WTC11 (cell line): ENCODE measurements at regions not wholly inside any gene's neighbourhood (a gene's known extent, or its start where the extent isn't known, plus 50 kb on each side); places are given as distances from the start of the nearest gene placed in this dataset.
A peak's percentile ranks its signal among the peaks of the same experiment; 100 is the strongest.
"Not testable (repeated sequence)": the region's sequence is repeated elsewhere in the genome, so short reads cannot be mapped to it uniquely, and the experiment has no call there.

ENCODE experiments used
- ATAC-seq: fragments of 200-7000 bp; cut with Tn5 transposase; 2 replicates; pipeline ENCODE4 v1.10.0; 2021; ENCODE audit warnings: mild to moderate bottlenecking, moderate library complexity
- CTCF ChIA-PET: fragments of 300-600 bp; sonication (Branson Sonifier 250); formaldehyde crosslinking; loops from one replicate; lab custom pipeline; 2021; ENCODE audit warnings: antibody characterized with exemption; lab: Charles Lee
- POLR2A ChIA-PET: fragments of 350-600 bp; sonication (Branson Sonifier 250); formaldehyde crosslinking; loops from one replicate; lab custom pipeline; 2021; ENCODE audit warnings: antibody characterized with exemption; lab: Charles Lee
- DNase-seq: peaks from one replicate; pipeline ENCODE4 v3.0.0; 2021; ENCODE audit warnings: low spot score
- H3K27ac Mint-ChIP-seq: 2 replicates; pipeline ENCODE4 v1.8.0; 2021; ENCODE audit warnings: mixed read lengths
- H3K27me3 Mint-ChIP-seq: 2 replicates; pipeline ENCODE4 v1.8.0; 2021; ENCODE audit warnings: low read depth, mild to moderate bottlenecking, moderate library complexity, mixed read lengths
- H3K36me3 Mint-ChIP-seq: 2 replicates; pipeline ENCODE4 v1.8.0; 2021; ENCODE audit warnings: mixed read lengths
- H3K4me1 Mint-ChIP-seq: 2 replicates; pipeline ENCODE4 v1.8.0; 2022; ENCODE audit warnings: mixed read lengths
- H3K4me3 Mint-ChIP-seq: 2 replicates; pipeline ENCODE4 v1.8.0; 2021; ENCODE audit warnings: mild to moderate bottlenecking, moderate library complexity, mixed read lengths
- H3K9me3 Mint-ChIP-seq: 2 replicates; pipeline ENCODE4 v1.8.0; 2021; ENCODE audit warnings: mixed read lengths
- CREB1 ChIP-seq: sonication (generic); formaldehyde crosslinking; IDR thresholded peaks from 2 replicates; pipeline ENCODE4 v1.8.0; 2023; ENCODE audit warnings: mild to moderate bottlenecking, missing genetic modification reagents
- E2F1 ChIP-seq: sonication (generic); formaldehyde crosslinking; IDR thresholded peaks from 2 replicates; pipeline ENCODE4 v1.8.0; 2022; ENCODE audit warnings: mild to moderate bottlenecking, missing genetic modification reagents
- E2F4 ChIP-seq: sonication (generic); formaldehyde crosslinking; IDR thresholded peaks from 2 replicates; pipeline ENCODE4 v1.8.1; 2022; ENCODE audit warnings: low read depth, mild to moderate bottlenecking, moderate library complexity, missing genetic modification reagents, borderline replicate concordance
- GABPB1 ChIP-seq: sonication (generic); formaldehyde crosslinking; IDR thresholded peaks from 2 replicates; pipeline ENCODE4 v1.8.1; 2023; ENCODE audit warnings: mild to moderate bottlenecking, missing genetic modification reagents
- JUN ChIP-seq: sonication (generic); formaldehyde crosslinking; IDR thresholded peaks from 2 replicates; pipeline ENCODE4 v1.8.0; 2023; ENCODE audit warnings: mild to moderate bottlenecking, missing genetic modification reagents
- MAX ChIP-seq: sonication (generic); formaldehyde crosslinking; IDR thresholded peaks from 2 replicates; pipeline ENCODE4 v1.8.0; 2022; ENCODE audit warnings: mild to moderate bottlenecking, missing genetic modification reagents
- MXD4 ChIP-seq: fragments of 250-450 bp; sonication (Bioruptor Pico); IDR thresholded peaks from 2 replicates; pipeline ENCODE4 v1.8.0; 2021; ENCODE audit warnings: mild to moderate bottlenecking, moderate library complexity, borderline replicate concordance
- MYBL2 ChIP-seq: sonication (generic); formaldehyde crosslinking; IDR thresholded peaks from 2 replicates; pipeline ENCODE4 v1.8.1; 2023; ENCODE audit warnings: mild to moderate bottlenecking, moderate library complexity, missing genetic modification reagents
- NR1H2 ChIP-seq: sonication (generic); formaldehyde crosslinking; IDR thresholded peaks from 2 replicates; pipeline ENCODE4 v1.9.0; 2021; ENCODE audit warnings: mild to moderate bottlenecking, moderate library complexity, missing genetic modification reagents
- NR3C1 ChIP-seq: sonication (generic); formaldehyde crosslinking; conservative IDR thresholded peaks from 2 replicates; pipeline ENCODE4 v1.8.1; 2023; ENCODE audit warnings: low read depth, mild to moderate bottlenecking, missing genetic modification reagents
- RELA ChIP-seq: sonication (generic); formaldehyde crosslinking; IDR thresholded peaks from 2 replicates; pipeline ENCODE4 v1.8.1; 2022; ENCODE audit warnings: missing genetic modification reagents, mild to moderate bottlenecking, borderline replicate concordance
- SOX15 ChIP-seq: fragments of 250-450 bp; sonication (Bioruptor Pico); IDR thresholded peaks from 2 replicates; pipeline ENCODE4 v1.9.0; 2021; ENCODE audit warnings: mild to moderate bottlenecking
- ZBTB21 ChIP-seq: sonication (generic); formaldehyde crosslinking; IDR thresholded peaks from 2 replicates; pipeline ENCODE4 v1.8.1; 2023; ENCODE audit warnings: mild to moderate bottlenecking, missing genetic modification reagents, borderline replicate concordance
- ZBTB43 ChIP-seq: sonication (generic); formaldehyde crosslinking; IDR thresholded peaks from 2 replicates; pipeline ENCODE4 v1.8.1; 2023; ENCODE audit warnings: mild to moderate bottlenecking, missing genetic modification reagents
- ZNF138 ChIP-seq: sonication (generic); formaldehyde crosslinking; conservative IDR thresholded peaks from 2 replicates; pipeline ENCODE4 v1.8.1; 2022; ENCODE audit warnings: mild to moderate bottlenecking, moderate library complexity, missing genetic modification reagents
- ZNF263 ChIP-seq: sonication (generic); formaldehyde crosslinking; IDR thresholded peaks from 2 replicates; pipeline ENCODE4 v1.8.1; 2022; ENCODE audit warnings: low read depth, mild to moderate bottlenecking, moderate library complexity, missing genetic modification reagents
- ZNF317 ChIP-seq: sonication (generic); formaldehyde crosslinking; IDR thresholded peaks from 2 replicates; pipeline ENCODE4 v1.8.1; 2023; ENCODE audit warnings: low read depth, mild to moderate bottlenecking, moderate library complexity, missing genetic modification reagents, borderline replicate concordance
- ZNF396 ChIP-seq: fragments of 250-450 bp; sonication (Bioruptor Pico); IDR thresholded peaks from 2 replicates; pipeline ENCODE4 v1.8.0; 2021; ENCODE audit warnings: mild to moderate bottlenecking, moderate library complexity, borderline replicate concordance
- ZNF416 ChIP-seq: fragments of 250-450 bp; sonication (Bioruptor Pico); IDR thresholded peaks from 2 replicates; pipeline ENCODE4 v1.9.0; 2021; ENCODE audit warnings: mild to moderate bottlenecking, inconsistent platforms
- ZNF425 ChIP-seq: fragments of 250-450 bp; sonication (Bioruptor Pico); conservative IDR thresholded peaks from 2 replicates; pipeline ENCODE4 v1.9.0; 2021; ENCODE audit warnings: mild to moderate bottlenecking

- H3K4me3 Mint-ChIP-seq, H3K27me3 Mint-ChIP-seq, POLR2A ChIA-PET, ATAC-seq, H3K27ac Mint-ChIP-seq, CTCF ChIA-PET, DNase-seq: not testable (repeated sequence)
- Mint-ChIP-seq H3K9me3 (peaks cover 46% of the 10 kb centered on the region), H3K4me1 (peaks cover 16% of the 10 kb centered on the region), H3K36me3 (peaks cover 37% of the 10 kb centered on the region)
Measured at GRCh38 chr3:135604512-135604911, 361.0 kb upstream of the PPP2R3A start.

- Mint-ChIP-seq H3K27ac (no peak overlapping the region), H3K36me3 (peaks cover 5% of the 10 kb centered on the region), H3K27me3 (no peaks in the 10 kb centered on the region), H3K4me3 (no peak overlapping the region), H3K9me3 (peaks cover 15% of the 10 kb centered on the region), H3K4me1 (0 out of 2 replicates have a peak, but pooled peaks cover 2% of the 10 kb centered on the region)
- TF ChIP-seq JUN (no peak), ZBTB43 (no peak)
- ATAC-seq (no peak), DNase-seq (no peak)
- ChIA-PET POLR2A (no interaction called here), CTCF (no interaction called here)
Measured at GRCh38 chr3:135618123-135618522, 347.4 kb upstream of the PPP2R3A start.

GRCh38 chr3:135621184-135621920, 344.2 kb upstream of the PPP2R3A start:
- H3K27ac Mint-ChIP-seq: no peak overlapping the region
- no peak overlapping the region for H3K4me3 Mint-ChIP-seq

GRCh38 chr3:135622215-135622614, 343.3 kb upstream of the PPP2R3A start:
- ATAC-seq (no peak), DNase-seq (no peak)
- Mint-ChIP-seq H3K36me3 (no peaks in the 10 kb centered on the region), H3K4me1 (0 out of 2 replicates have a peak, but pooled peaks cover 2% of the 10 kb centered on the region), H3K4me3 (no peak overlapping the region), H3K27ac (no peak overlapping the region), H3K9me3 (no peaks in the 10 kb centered on the region), H3K27me3 (no peaks in the 10 kb centered on the region)
- POLR2A ChIA-PET: no interaction called here
- CTCF ChIA-PET: no interaction called here
- TF ChIP-seq ZNF317 (CRISPR knock-in tag) (no peak), CREB1 (CRISPR knock-in tag) (no peak), RELA (CRISPR knock-in tag) (no peak), E2F4 (no peak), MAX (CRISPR knock-in tag) (no peak), ZNF138 (CRISPR knock-in tag) (no peak), ZBTB43 (no peak), ZNF416 (CRISPR knock-in tag) (no peak)

More at GRCh38 chr3:135621184-135621920, 344.2 kb upstream of the PPP2R3A start:
- CTCF ChIA-PET: no interaction called here
- Mint-ChIP-seq H3K36me3 (no peaks in the 10 kb centered on the region), H3K27me3 (no peaks in the 10 kb centered on the region), H3K9me3 (no peaks in the 10 kb centered on the region), H3K4me1 (0 out of 2 replicates have a peak, but pooled peaks cover 2% of the 10 kb centered on the region)
- ATAC-seq: peak; percentile 69
- no peak for TF ChIP-seq ZNF396 (CRISPR knock-in tag)
- TF ChIP-seq NR3C1 (CRISPR knock-in tag): no peak
- no peak for TF ChIP-seq ZNF138 (CRISPR knock-in tag)
- no peak for TF ChIP-seq RELA (CRISPR knock-in tag)
- TF ChIP-seq ZNF263 (CRISPR knock-in tag): no peak
- TF ChIP-seq GABPB1 (CRISPR knock-in tag): no peak
- no peak for TF ChIP-seq ZNF425 (CRISPR knock-in tag)
- no peak for TF ChIP-seq MYBL2 (CRISPR knock-in tag)
- TF ChIP-seq NR1H2 (CRISPR knock-in tag): no peak
- TF ChIP-seq MXD4 (CRISPR knock-in tag): no peak
- no peak for TF ChIP-seq SOX15 (CRISPR knock-in tag)
- no peak for TF ChIP-seq E2F1 (CRISPR knock-in tag)
- TF ChIP-seq ZBTB21: no peak
- no peak for TF ChIP-seq ZNF317 (CRISPR knock-in tag)
- POLR2A ChIA-PET: no interaction called here
- peak; percentile 30 for DNase-seq
